AG09319 (cell line): ENCODE measurements at regions not wholly inside any gene's neighbourhood (a gene's known extent, or its start where the extent isn't known, plus 50 kb on each side); places are given as distances from the start of the nearest gene placed in this dataset.

ENCODE experiments used
- DNase-seq: peaks from one replicate; pipeline ENCODE4 v3.0.0-alpha.2; 2010; ENCODE audit warnings: low read depth; ENCODE audit errors: extremely low read depth
- CTCF ChIP-seq: IDR thresholded peaks from 2 replicates; pipeline ENCODE4 v1.5.1; 2011; ENCODE audit warnings: low read depth, mild to moderate bottlenecking, inconsistent platforms, low read length, moderate library complexity

GRCh38 chr5:51872144-51872543, 488.9 kb downstream of the ISL1 start:
- no peak for TF ChIP-seq CTCF
- no peak for DNase-seq

- no peak for TF ChIP-seq CTCF
- no peak for DNase-seq
Observed at GRCh38 chr5:51881901-51882300, 498.7 kb downstream of the ISL1 start.

- DNase-seq: no peak
- TF ChIP-seq CTCF: no peak
Observed at GRCh38 chr5:51882647-51883046, 499.4 kb downstream of the ISL1 start.

GRCh38 chr5:51889703-51890102, 506.5 kb downstream of the ISL1 start:
- no peak for DNase-seq
- no peak for TF ChIP-seq CTCF

GRCh38 chr5:51890435-51891116, 507.3 kb downstream of the ISL1 start:
- DNase-seq: no peak
- TF ChIP-seq CTCF: no peak

GRCh38 chr5:51892680-51893079, 509.4 kb downstream of the ISL1 start:
- no peak for DNase-seq
- TF ChIP-seq CTCF: no peak

- TF ChIP-seq CTCF: no peak
- DNase-seq: no peak
Observed at GRCh38 chr5:51895834-51896233, 512.6 kb downstream of the ISL1 start.
